SU-DHL-6 (cell line): ENCODE measurements at regions not wholly inside any gene's neighbourhood (a gene's known extent, or its start where the extent isn't known, plus 50 kb on each side); places are given as distances from the start of the nearest gene placed in this dataset.

Experiments
- EZH2phosphoT487 ChIP-seq: fragments of 200-600 bp; sonication (generic), shearing (Covaris generic); conservative IDR thresholded peaks from 2 replicates; pipeline ENCODE4 v1.6.1; 2018; ENCODE audit warnings: mild to moderate bottlenecking, antibody characterized with exemption, low read length, moderate library complexity, mixed read lengths
- TF ChIP-seq, protein P1 (sequence below): fragments of 200-600 bp; sonication (generic); IDR thresholded peaks from one replicate; pipeline ENCODE4 v1.5.1; 2017; ENCODE audit warnings: antibody characterized with exemption, mild to moderate bottlenecking, low read length, moderate library complexity; ENCODE audit not compliant: insufficient read depth, poor library complexity, severe bottlenecking

DNA sequence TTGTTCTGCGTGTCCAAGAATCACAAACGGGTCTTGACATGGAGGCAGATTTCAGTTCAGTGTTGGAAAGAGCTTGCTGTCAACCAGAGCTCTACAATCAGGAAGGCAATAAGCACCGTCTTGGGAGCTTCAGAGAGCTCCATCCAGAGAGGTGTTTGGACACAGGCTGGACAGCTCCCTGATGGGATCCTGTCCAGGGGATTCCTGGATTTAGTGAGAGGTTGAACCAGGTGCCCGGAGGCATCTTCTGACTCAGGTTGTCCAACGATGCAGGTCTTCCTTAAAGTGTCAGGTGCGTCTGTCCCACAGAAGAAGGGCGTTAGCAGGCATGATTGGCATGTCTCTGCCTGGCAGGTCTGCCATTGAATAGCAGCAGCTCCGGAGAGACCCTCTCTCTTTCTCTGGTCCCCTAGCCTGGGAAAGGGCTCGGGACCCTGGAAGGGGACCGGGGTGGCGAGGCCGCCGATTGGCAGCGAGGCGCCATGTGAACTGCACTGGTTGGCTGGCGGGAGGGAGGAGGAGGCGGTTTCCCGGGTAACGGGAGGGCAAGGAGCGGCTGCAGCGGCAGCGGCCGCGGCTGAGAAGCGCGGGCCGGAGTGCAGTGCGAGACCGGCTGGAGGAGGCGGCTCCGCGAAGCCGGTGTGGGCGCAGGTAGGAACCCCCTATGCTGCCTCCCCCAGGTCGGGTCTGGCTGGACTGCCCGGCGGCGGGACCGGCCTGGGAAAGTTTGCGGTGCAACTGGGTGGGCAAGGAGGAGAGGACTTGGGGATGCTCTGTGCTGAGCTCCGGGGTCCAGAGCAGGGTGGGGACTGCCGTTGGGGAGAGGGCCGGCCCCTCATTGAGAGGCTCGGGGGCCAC, 104.1 kb upstream of the E2F8 start:
- TF ChIP-seq EZH2phosphoT487: no peak
- TF ChIP-seq, protein P1, sequence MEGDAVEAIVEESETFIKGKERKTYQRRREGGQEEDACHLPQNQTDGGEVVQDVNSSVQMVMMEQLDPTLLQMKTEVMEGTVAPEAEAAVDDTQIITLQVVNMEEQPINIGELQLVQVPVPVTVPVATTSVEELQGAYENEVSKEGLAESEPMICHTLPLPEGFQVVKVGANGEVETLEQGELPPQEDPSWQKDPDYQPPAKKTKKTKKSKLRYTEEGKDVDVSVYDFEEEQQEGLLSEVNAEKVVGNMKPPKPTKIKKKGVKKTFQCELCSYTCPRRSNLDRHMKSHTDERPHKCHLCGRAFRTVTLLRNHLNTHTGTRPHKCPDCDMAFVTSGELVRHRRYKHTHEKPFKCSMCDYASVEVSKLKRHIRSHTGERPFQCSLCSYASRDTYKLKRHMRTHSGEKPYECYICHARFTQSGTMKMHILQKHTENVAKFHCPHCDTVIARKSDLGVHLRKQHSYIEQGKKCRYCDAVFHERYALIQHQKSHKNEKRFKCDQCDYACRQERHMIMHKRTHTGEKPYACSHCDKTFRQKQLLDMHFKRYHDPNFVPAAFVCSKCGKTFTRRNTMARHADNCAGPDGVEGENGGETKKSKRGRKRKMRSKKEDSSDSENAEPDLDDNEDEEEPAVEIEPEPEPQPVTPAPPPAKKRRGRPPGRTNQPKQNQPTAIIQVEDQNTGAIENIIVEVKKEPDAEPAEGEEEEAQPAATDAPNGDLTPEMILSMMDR: no peak
